GM12878 (cell line): ENCODE measurements at regions not wholly inside any gene's neighbourhood (a gene's known extent, or its start where the extent isn't known, plus 50 kb on each side); places are given as distances from the start of the nearest gene placed in this dataset.

Experiments
- ATAC-seq: fragments of 200-7000 bp; cut with Tn5 transposase; 3 replicates; pipeline ENCODE4 v1.9.1; 2020; ENCODE audit warnings: mild to moderate bottlenecking, moderate library complexity
- BruUV-seq: library from RNA; stranded (reverse); fragments of 400-500 nt; replicated peaks from 2 replicates; lab custom pipeline; 2021; lab: Mats Ljungman, UMichigan
- CTCF ChIA-PET: fragments of 300-600 bp; sonication (Branson Sonifier 250); formaldehyde crosslinking; extraction: SDS; loops from one replicate; lab custom pipeline; 2021; ENCODE audit warnings: inconsistent platforms; lab: Yijun Ruan, JAX
- POLR2A ChIA-PET: fragments of 350-600 bp; formaldehyde crosslinking; extraction: SDS; loops from one replicate; lab custom pipeline; 2021; ENCODE audit warnings: inconsistent platforms; lab: Charles Lee
- RAD21 ChIA-PET: fragments of 300-600 bp; sonication (Branson Sonifier 250); formaldehyde crosslinking; loops from one replicate; lab custom pipeline; 2023; ENCODE audit warnings: antibody characterized with exemption; ENCODE audit not compliant: unreplicated experiment; lab: Charles Lee
- SMC1A ChIA-PET: fragments of 300-600 bp; sonication (Branson Sonifier 250); formaldehyde crosslinking; loops from one replicate; lab custom pipeline; 2023; ENCODE audit not compliant: unreplicated experiment, uncharacterized antibody; lab: Charles Lee
- DNase-seq: peaks from one replicate; pipeline ENCODE4 v3.0.0-alpha.2; 2011; ENCODE audit warnings: low read depth, low spot score
- FAIRE-seq: peaks from 3 replicates; lab custom pipeline; 2011; peaks lifted over from hg19 to GRCh38; lab: Jason Lieb, UNC
- H2AFZ ChIP-seq: 2 replicates; pipeline ENCODE4 v1.6.0; 2011; ENCODE audit warnings: low read depth, low read length, control low read depth; ENCODE audit not compliant: control insufficient read depth
- H3K27ac ChIP-seq: 2 replicates; pipeline ENCODE4 v1.5.1; 2011; ENCODE audit warnings: control low read depth; ENCODE audit not compliant: control insufficient read depth, insufficient read depth
- H3K27me3 ChIP-seq, 2 experiments: replicated peaks in 1 of 2; 2 replicates each; pipeline versions ENCODE4 v1.6.0 to v1.6.1; 2011; ENCODE audit warnings: low read length in 1 of 2; ENCODE audit not compliant: control insufficient read depth in 2 of 2, insufficient read depth in 2 of 2
- H3K36me3 ChIP-seq, 2 experiments: 2 replicates each; pipeline ENCODE4 v1.5.1; 2011; ENCODE audit warnings: low read length in 1 of 2; ENCODE audit not compliant: control insufficient read depth in 2 of 2, insufficient read depth in 2 of 2
- H3K4me1 ChIP-seq: 2 replicates; pipeline ENCODE4 v1.6.1; 2011; ENCODE audit warnings: mild to moderate bottlenecking, low read length, moderate library complexity, mixed read lengths; ENCODE audit not compliant: control insufficient read depth, insufficient read depth
- H3K4me2 ChIP-seq: 2 replicates; pipeline ENCODE4 v1.6.0; 2011; ENCODE audit warnings: control low read depth; ENCODE audit not compliant: control insufficient read depth, insufficient read depth
- H3K4me3 ChIP-seq: fragments of 200-600 bp; sonication (generic); 2 replicates; pipeline ENCODE4 v1.5.1; 2016
- H3K79me2 ChIP-seq: 2 replicates; pipeline ENCODE4 v1.6.0; 2011; ENCODE audit warnings: low read length; ENCODE audit not compliant: control insufficient read depth, insufficient read depth
- H3K9ac ChIP-seq: 2 replicates; pipeline ENCODE4 v1.8.0; 2011; ENCODE audit warnings: low read length, control low read depth, mixed read lengths; ENCODE audit not compliant: control insufficient read depth, insufficient read depth
- H3K9me3 ChIP-seq: replicated peaks from 3 replicates; pipeline ENCODE4 v1.5.1; 2011; ENCODE audit warnings: mild to moderate bottlenecking, low read length; ENCODE audit not compliant: control insufficient read depth, insufficient read depth
- H4K20me1 ChIP-seq: 2 replicates; pipeline ENCODE4 v1.6.0; 2011; ENCODE audit not compliant: control insufficient read depth, insufficient read depth
- CREB1 ChIP-seq: IDR thresholded peaks from 2 replicates; pipeline ENCODE4 v1.6.1; 2012; ENCODE audit warnings: low read depth, mild to moderate bottlenecking, inconsistent platforms
- EZH2 ChIP-seq: IDR thresholded peaks from 2 replicates; pipeline ENCODE4 v1.6.1; 2012; ENCODE audit warnings: low read depth, mild to moderate bottlenecking, control low read depth, inconsistent platforms, low read length, borderline replicate concordance; ENCODE audit not compliant: control insufficient read depth
- HCFC1 ChIP-seq: fragments of 150-350 bp; IDR thresholded peaks from 2 replicates; pipeline ENCODE4 v1.6.1; 2014; ENCODE audit warnings: low read length
- SIN3A ChIP-seq: IDR thresholded peaks from 2 replicates; pipeline ENCODE4 v1.6.1; 2012; ENCODE audit warnings: low read depth, low read length, improper control_type of control experiment
- STAT3 ChIP-seq: IDR thresholded peaks from 2 replicates; pipeline ENCODE4 v1.6.1; 2011; ENCODE audit warnings: low read depth, low read length, improper control_type of control experiment
- ZSCAN29 ChIP-seq: fragments of 450-650 bp; IDR thresholded peaks from 2 replicates; pipeline ENCODE4 v1.6.1; 2017; ENCODE audit warnings: mild to moderate bottlenecking, moderate library complexity
- WGBS: methylation state at CpG from one replicate; pipeline ENCODE4 v1.1.6; 2016; ENCODE audit warnings: low lambda C conversion rate; ENCODE audit not compliant: insufficient replicate concordance, insufficient coverage; ENCODE audit errors: missing lambda C conversion rate; 5-methylcytosine and 5-hydroxymethylcytosine counted together
- in situ Hi-C: fragments of 300-500 bp; cut with MboI; formaldehyde crosslinking; loops from 9 replicates; pipeline ENCODE4 v1.14.3; 2018; ENCODE audit warnings: mixed read lengths
- intact Hi-C: fragments of 100-400 bp; cut with micrococcal nuclease; formaldehyde crosslinking; loops from one replicate; pipeline ENCODE4 v1.14.2; 2022; ENCODE audit not compliant: unreplicated experiment
- TF ChIP-seq, protein P1 (sequence below): fragments of 450-650 bp; IDR thresholded peaks from 2 replicates; pipeline ENCODE4 v1.6.1; 2016; ENCODE audit warnings: mild to moderate bottlenecking
- TF ChIP-seq, protein P2 (sequence below): fragments of 450-650 bp; formaldehyde crosslinking; IDR thresholded peaks from 2 replicates; pipeline ENCODE4 v1.4.0; 2022; ENCODE audit warnings: mild to moderate bottlenecking, moderate library complexity
- TF ChIP-seq, protein P3 (sequence below): fragments of 150-350 bp; IDR thresholded peaks from 2 replicates; pipeline ENCODE4 v1.6.1; 2016; ENCODE audit warnings: low read depth, low read length

DNA sequence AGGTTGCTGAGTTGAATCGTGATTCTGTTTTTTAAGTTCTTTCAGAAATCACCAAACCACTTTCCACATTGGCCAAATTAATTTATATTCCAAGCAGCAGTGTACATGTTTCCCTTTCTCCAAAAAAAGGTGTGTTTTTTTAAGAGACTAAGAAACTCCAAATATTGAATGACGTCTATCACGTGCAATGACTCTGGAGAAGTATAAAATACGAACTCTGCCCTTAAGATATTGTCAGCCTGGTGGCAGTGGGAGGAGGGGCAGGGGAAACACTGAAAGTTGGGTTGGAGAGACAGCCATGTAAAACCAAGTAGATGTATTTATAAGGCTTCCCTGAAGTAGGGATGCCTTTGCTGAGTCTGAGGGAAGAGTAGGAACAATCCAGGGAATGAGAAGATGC lies 50.1 kb upstream of the DHRS4 start:
- POLR2A ChIA-PET: no interaction called here
- CTCF ChIA-PET: interaction anchor here (1.4 kb wide), 1 partner anchor 314 kb away, joined by 3 read pairs; no protein-coding TSS in a partner anchor
- ATAC-seq (no peak), DNase-seq (no peak), FAIRE-seq (no peak)
- Histone ChIP-seq H3K9ac (no peak overlapping the region), H4K20me1 (no peaks in the 10 kb centered on the region), H3K9me3 (no peaks in the 10 kb centered on the region), H3K79me2 (no peaks in the 10 kb centered on the region), H2AFZ (no peak overlapping the region), H3K4me2 (no peak overlapping the region), H3K36me3 (no peaks in the 10 kb centered on the region), H3K27ac (no peak overlapping the region), H3K27me3 (no peaks in the 10 kb centered on the region; a peak in 1 of 4 replicates), H3K4me3 (no peak overlapping the region), H3K4me1 (no peaks in the 10 kb centered on the region)
- SMC1A ChIA-PET: no interaction called here
- TF ChIP-seq, protein P1, sequence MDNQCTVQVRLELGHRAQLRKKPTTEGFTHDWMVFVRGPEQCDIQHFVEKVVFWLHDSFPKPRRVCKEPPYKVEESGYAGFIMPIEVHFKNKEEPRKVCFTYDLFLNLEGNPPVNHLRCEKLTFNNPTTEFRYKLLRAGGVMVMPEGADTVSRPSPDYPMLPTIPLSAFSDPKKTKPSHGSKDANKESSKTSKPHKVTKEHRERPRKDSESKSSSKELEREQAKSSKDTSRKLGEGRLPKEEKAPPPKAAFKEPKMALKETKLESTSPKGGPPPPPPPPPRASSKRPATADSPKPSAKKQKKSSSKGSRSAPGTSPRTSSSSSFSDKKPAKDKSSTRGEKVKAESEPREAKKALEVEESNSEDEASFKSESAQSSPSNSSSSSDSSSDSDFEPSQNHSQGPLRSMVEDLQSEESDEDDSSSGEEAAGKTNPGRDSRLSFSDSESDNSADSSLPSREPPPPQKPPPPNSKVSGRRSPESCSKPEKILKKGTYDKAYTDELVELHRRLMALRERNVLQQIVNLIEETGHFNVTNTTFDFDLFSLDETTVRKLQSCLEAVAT: no peak
- TF ChIP-seq, protein P2, sequence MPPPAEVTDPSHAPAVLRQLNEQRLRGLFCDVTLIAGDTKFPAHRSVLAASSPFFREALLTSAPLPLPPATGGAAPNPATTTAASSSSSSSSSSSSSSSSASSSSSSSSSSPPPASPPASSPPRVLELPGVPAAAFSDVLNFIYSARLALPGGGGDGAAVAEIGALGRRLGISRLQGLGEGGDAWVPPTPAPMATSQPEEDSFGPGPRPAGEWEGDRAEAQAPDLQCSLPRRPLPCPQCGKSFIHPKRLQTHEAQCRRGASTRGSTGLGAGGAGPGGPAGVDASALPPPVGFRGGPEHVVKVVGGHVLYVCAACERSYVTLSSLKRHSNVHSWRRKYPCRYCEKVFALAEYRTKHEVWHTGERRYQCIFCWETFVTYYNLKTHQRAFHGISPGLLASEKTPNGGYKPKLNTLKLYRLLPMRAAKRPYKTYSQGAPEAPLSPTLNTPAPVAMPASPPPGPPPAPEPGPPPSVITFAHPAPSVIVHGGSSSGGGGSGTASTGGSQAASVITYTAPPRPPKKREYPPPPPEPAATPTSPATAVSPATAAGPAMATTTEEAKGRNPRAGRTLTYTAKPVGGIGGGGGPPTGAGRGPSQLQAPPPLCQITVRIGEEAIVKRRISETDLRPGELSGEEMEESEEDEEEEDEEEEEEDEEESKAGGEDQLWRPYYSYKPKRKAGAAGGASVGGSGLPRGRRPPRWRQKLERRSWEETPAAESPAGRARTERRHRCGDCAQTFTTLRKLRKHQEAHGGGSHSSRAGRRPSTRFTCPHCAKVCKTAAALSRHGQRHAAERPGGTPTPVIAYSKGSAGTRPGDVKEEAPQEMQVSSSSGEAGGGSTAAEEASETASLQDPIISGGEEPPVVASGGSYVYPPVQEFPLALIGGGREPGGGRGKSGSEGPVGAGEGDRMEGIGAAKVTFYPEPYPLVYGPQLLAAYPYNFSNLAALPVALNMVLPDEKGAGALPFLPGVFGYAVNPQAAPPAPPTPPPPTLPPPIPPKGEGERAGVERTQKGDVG (CRISPR knock-in tag): no peak
- TF ChIP-seq SIN3A: no peak
- no peak for TF ChIP-seq ZSCAN29
- no peak for TF ChIP-seq STAT3
- TF ChIP-seq HCFC1: no peak
- TF ChIP-seq CREB1: no peak
- TF ChIP-seq EZH2: no peak
- TF ChIP-seq, protein P3, sequence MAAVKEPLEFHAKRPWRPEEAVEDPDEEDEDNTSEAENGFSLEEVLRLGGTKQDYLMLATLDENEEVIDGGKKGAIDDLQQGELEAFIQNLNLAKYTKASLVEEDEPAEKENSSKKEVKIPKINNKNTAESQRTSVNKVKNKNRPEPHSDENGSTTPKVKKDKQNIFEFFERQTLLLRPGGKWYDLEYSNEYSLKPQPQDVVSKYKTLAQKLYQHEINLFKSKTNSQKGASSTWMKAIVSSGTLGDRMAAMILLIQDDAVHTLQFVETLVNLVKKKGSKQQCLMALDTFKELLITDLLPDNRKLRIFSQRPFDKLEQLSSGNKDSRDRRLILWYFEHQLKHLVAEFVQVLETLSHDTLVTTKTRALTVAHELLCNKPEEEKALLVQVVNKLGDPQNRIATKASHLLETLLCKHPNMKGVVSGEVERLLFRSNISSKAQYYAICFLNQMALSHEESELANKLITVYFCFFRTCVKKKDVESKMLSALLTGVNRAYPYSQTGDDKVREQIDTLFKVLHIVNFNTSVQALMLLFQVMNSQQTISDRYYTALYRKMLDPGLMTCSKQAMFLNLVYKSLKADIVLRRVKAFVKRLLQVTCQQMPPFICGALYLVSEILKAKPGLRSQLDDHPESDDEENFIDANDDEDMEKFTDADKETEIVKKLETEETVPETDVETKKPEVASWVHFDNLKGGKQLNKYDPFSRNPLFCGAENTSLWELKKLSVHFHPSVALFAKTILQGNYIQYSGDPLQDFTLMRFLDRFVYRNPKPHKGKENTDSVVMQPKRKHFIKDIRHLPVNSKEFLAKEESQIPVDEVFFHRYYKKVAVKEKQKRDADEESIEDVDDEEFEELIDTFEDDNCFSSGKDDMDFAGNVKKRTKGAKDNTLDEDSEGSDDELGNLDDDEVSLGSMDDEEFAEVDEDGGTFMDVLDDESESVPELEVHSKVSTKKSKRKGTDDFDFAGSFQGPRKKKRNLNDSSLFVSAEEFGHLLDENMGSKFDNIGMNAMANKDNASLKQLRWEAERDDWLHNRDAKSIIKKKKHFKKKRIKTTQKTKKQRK: no peak
- in situ Hi-C loops: no loop called here
- intact Hi-C loops: no loop called here
- 29% methylated on average over 4 of the region's 4 CpGs for WGBS
- RAD21 ChIA-PET: no interaction called here
- BruUV-seq: no TSS peak
